ENCODE measurements at regions not wholly inside any gene's neighbourhood (a gene's known extent, or its start where the extent isn't known, plus 50 kb on each side); places are given as distances from the start of the nearest gene placed in this dataset.
"Not testable (repeated sequence)": the region's sequence is repeated elsewhere in the genome, so short reads cannot be mapped to it uniquely, and the experiment has no call there.

DNA sequence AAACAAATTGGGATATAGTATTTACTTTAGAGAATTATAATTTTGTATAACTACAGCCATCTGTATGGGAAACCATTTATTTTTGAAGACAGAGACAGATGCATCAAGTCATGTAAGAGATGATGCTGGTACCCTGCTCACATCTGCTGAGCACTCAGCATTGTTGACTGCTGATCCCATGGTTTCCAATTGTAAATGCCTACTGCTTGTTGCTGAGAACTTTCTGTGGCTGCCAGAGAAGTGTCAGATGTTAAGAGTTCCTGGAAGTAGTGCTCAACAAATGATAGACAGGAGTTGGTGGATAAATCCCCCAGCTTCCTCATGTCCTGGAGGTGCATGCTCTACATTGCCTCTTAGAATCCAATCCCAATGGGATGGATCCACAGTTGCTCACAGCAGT is 167.1 kb downstream of the OXSM start:
- DNase-seq = no peak

DNA sequence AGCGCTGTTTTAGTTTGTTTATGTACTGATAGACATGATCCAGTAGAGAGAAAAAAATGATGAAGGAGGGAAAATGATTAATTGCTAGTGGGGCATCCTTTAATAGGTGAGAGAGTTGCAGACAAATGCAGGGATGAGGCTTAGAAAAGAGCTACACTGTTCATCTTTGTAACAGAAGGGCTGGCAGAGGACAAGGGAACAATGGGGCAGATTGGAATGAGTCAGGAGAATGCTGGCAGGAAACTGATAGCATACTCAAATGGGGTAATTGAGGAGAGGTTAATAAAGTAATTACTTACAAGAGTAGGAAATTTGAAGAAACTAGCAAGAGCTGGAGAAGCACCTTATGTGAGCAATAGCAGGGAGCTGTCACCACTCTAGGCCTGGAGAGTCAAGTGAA is 170.9 kb downstream of the OXSM start:
- DNase-seq = no peak

DNA sequence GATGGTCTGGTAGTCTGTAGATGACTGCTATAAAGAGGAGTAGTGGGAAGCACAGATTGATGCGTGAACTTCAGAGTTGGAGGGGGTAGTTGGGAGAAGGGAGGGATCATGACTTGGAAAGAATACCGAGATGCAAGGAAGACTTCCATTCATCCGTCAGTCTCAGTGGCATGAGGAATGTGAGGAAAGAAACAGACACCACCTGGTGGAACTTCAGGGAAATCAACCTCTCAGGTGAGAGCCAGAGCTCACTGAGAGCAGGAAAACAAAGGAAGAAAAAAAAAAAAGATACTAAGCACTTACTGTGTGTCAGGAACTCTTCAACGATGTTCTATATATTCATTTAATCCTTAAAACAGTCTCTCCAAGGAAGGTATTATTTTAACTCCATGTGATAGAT is 172.4 kb downstream of the OXSM start:
- DNase-seq = no peak

DNA sequence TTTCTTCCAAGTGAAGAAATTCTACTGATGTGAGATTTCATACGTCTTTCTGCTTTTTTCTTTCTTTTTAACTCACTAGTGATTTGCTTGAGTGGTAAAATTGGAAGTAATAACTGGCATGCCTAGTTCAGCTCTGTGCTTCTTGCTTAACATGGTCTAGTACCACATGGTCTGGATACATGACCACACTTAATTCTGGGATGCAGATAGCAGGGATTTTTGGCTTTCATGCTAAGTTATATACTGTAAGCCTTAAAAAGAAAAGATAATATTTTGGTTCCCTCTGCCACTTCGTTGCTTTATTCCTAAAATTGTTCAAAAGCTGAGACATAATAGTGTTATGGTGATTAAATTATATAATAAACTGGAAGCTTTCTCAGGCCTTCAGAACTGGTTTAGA is 174.3 kb downstream of the OXSM start:
- no peak for DNase-seq

DNA sequence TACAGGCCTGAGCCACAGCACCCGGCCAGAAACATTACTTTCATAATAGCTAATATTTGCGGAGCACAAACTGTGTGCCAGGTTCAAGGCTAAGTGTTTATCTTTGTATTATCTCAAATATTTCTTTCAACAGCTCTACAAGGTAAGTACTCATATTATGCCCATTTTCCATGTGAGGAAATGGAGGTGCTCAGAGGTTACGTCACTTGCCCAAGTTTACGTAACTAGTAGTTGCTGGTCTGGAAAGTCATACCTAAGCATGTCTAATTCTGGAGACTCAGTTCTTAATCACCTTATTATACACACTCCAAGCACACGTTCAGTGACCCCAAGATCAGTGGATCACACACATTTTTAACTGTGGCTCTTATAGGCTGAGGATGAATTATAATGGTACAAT is 177.5 kb downstream of the OXSM start:
- no peak for DNase-seq

DNA sequence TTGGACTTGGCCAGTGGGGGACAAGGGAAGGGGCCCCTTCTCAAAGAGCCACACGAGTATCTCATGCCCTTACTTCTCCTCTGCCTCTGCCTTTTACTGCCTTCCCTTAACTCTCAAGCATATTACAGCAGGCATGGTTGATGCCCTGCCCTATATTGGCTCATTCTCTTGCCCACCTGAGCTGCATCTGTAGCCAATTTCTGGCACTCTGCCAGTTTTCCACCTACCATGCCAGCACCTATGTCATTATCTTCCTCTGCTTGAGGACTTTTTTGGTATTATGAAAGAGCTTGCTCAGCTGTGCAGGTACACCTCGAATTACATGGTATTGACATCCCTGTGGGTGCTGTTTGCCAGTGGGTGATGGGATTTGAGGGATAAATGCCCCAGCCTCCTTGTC is 181.8 kb downstream of the OXSM start:
- DNase-seq = no peak

DNA sequence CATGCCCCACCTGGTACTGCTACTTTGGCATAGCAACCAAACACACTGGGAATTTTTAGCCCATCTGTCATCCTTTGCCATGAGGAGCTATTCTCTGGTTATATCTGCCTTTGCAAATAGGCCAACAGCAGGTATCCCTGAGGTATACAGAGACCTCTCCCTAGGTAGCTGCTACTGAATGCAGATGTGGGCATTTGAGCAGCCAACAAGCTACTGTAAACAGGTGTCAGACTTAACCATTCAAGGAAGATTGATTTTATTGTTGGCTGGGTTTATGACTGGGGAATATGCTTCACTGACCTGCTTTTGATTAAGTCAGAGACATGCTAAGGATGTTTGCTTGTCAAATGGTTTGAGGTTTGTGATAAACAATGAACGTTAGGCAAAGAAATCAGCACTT is 183.2 kb downstream of the OXSM start:
- no peak for DNase-seq

DNA sequence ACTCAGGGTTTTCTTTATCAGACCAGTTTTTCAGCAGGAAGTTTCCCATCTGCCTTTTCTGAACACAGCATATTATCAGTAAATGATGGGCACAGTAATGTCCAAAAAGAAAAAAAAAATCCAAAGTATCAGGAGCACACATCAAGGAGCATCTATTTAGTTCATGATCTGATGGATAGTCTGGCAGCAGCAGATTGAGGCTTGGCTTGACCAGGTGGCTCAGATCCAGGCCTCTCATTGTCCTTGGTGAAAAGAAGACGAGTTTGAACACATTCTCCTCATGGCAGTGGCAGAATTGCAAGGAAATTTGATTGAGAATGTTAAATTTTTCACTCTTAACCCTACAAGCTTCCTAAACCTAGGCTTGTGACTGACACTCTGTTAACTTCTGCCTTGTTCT is 192.9 kb downstream of the OXSM start:
- no peak for DNase-seq

DNA sequence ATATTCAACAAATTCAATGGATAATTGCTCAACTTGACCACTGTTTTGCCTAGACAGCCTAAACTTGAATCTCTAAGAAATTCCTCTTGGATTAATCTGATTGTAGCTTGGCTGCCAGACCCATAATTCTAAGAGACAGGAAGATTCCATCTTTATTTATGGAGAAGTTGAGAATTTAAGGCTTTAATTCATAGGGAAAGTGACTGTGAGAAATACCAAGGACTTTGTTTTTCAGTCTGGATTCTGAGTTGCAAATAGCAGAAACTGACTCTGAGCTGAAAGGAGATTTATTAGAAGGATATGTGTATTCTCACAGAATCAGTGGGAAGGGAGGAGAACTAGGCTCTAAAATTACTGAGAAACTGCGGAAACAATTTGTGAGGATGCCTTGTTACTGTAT is 195.7 kb downstream of the OXSM start:
- no peak for DNase-seq

DNA sequence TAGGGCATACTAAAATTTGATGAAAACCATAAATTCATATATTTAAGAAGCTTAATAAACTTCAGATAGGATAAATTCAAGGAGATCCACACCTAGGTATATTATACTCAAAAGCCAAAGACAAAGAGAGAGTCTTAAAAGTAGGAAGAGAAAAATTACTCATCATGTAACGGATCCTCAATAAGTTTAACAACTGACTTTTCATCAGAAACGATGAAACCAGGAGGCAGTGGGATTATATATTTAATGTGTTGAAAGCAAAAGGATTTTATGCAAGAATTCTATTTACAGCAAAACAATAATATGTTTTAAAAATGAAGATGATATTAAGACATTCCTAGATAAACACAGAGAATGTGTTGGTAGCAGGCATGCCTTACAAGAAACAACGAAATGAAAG is 202.7 kb downstream of the OXSM start:
- no peak for DNase-seq

DNA sequence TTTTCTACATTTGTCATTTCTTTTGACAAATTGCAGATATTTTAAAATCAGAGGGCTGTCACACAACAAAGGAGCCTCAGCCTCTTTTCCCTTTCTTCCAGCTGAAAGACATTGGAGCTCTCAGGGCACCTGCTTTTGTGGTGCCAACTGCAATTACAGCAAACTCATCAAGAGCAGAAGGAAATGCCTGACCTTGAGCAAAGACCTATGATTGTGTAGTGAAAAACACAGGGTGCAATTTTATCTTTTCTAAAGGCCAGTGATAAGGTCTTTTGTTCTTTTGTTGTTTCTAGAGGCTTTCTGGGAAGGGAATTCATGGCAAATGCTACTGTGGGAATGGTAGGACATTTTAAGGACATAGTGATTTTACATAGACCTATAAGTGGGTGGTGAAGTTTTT is 214.3 kb downstream of the OXSM start:
- no peak for DNase-seq

DNA sequence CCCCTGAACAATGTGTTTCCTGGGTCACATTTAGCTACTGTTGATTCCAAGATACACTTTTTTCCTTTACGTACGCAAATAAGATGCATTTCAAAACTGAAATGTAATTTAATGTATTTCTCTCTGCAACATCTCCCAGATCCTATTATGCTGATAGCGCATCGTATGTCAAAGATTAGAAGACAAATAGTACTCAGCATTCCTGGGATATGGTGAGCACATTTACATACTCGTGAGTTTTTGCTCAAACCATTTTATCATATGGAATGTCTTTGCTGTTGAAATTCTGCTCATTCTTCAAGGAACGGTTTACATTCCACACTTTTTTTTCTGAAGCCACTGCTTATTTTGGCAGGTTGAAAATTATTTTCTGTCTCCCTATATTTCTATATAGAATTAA is 221.4 kb downstream of the OXSM start:
- DNase-seq = no peak

DNA sequence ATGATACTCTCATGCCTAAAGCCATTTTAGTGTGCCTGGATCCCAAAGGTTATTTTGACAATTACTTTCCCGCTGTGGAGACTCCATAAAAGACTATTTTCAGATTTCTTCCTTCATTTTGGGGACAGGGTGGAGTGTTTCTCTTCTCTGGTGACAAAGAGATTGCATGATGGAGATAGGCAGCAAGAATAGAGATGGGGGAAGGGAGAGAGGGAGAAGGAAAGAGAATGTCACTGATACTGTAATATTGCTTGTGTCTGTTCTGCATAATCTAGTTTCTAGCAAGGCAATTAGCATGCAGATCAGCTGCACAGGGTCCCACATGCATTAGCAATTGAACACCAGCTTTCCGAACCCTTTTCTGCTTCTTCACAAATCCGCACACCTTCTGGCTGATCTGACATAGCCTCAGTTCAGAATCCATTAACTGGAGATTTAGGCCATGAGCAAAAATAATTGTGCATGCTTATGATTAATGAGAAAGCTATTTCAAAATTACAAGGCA is 222.4 kb downstream of the OXSM start:
- DNase-seq = no peak

DNA sequence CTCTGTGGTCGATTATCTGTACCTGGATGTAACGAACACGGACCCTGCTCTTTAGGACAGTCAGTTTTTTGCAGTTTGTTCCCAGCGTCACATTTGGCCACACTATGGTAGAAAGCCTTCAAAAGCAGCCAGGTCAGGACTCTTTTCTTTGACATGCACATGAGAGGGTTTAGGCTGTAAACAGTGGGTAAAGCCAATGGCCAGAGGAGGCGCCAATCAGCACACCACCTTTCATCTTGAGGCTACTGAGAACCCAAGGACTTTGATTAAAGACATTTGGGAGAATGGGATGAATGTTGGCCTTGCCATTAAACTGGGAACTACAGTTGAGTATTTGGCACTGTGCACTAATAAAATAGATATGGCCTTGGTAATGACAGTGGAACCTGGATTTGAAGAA is 225.9 kb downstream of the OXSM start:
- DNase-seq = no peak

DNA sequence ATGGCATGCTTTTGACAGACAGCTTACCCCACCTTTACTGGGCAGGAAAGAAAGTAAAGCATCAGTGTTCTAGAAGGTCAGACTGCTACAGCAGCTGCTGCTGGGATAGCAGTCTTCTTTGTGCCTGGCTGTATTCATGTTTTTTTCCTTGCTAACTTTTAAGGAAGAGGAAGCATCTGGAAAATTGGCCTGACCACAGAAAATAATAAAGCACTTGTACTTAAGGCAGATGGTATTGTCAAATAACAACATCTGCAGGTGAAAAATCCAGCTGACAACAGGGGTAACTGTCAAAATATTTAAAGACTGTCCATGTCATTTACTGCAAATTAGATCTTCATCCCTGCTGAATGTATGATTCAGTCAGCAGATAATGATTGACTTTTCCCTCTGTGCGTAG is 229.0 kb downstream of the OXSM start:
- DNase-seq = no peak

DNA sequence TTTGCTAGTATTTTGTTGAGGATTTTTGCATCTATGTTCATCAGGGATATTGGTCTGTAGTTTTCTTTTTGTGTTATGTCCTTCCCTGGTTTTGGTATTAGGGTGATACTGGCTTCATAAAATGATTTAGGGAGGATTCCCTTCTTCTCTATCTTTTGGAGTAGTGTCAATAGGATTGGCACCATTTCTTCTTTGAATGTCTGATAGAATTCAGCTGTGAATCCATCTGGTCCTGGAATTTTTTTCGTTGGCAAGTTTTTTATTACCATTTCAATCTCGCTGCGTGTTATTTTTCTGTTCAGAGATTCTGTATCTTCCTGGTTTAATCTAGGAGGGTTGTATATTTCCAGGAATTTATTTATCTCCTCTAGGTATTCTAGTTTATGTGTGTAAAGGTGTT is 234.3 kb downstream of the OXSM start:
- not testable (repeated sequence) for DNase-seq

DNA sequence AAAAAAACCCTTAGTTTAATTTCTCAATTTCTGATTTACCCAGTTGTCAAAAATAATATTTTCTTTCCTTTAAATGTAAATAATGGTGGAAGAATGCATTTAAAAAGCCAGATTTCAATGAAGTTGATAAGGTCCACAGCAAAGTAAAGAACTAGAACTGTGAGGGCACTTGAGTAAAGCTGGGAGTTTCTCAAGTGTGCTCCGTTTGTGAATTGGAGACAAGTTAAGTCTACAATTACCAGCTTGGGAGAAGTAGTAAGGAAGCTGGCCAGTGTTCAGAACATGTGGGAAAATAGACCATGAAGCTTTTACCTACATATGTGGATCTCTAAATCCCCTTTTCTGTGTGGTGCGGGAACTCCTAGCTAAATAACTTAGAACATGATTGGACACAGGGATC is 239.4 kb downstream of the OXSM start:
- DNase-seq = no peak

DNA sequence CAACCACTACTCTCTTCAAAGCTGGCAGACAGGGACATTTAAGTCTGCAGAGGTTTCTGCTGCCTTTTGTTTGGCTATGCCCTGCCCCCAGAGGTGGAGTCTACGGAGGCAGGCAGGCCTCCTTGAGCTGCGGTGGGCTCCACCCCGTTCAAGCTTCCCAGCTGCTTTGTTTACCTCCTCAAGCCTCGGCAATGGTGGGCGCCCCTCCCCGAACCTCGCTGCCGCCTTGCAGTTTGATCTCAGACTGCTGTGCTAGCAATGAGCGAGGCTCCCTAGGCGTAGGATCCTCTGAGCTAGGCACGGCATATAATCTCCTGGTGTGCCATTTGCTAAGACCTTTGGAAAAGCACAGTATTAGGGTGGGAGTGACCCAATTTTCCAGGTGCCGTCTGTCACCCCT is 252.2 kb downstream of the OXSM start:
- DNase-seq = not testable (repeated sequence)

DNA sequence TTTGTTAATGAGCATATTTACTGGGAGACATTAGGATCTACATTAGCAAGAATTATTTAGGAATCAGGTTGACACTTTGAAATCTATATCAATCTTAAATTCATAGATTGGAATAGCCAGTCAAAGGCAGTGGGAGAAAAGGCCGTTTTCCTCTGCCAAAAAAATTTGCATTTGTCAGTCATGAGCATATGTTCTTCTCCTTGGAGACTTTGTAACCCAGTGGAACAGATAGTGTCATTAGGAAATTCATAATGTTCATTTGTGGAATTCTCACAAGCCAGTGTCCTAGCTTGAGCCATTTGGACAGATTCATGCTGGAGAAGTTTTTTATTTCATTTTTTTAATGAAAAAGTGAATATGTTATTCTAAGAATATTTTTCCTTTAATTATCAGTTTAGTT is 260.1 kb downstream of the OXSM start:
- no peak for DNase-seq

DNA sequence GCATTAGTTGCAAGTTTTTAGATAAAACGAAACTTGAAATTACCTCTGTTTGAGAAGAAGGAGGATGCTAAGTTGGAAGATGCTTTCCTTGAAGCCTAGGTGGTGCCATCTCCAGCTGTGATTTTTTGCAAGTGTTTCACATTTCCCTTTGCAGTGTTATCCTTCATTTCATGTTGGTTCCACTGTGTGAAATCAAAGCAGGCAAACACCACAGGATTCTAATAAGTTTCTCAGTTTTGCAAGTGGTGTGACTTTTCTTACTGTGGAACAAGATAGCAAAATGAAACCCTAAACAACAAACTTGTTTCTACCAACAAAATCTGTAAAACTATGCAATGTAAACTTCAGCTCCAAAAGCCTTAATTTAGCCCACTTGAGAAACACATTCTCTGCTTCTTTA is 260.9 kb downstream of the OXSM start:
- no peak for DNase-seq

DNA sequence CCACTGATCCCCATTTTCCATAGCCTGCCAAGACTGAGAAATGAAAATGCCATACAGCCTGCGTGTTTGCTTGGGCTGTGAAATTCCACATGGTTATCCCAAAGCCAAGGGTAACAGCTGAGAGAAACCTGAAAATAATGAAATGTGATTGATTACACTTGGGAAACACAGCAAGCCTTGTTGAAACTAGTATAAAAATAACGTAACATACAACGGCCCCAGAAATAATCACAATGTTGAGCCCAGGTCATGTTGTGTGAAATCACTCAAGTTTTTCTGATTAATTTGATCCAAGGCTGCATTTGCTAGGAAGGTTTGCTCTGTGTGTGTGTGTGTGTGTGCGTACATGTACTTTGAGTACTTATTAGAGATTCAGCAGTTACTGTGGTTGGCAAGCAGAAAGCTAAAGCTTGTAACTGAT is 269.0 kb downstream of the OXSM start:
- DNase-seq = no peak

DNA sequence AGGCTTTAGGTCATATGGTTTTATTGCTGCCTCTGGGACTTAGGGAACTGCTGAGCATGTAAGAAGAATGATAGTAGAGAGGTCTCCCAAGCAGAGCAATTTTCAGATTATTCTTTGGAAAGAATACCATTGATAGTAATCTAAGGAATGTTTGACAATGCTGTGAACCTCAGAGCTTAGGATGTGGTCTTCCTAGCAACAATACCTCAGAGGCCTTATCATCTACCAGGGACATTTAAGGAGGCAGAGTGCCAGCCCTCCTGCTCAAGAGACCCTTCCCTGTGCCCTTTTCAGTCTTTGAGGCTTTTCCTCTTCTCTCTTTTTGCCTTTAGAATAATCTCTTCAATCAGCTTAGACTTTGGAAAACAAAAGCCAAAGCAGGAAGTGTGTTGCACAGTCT is 272.1 kb downstream of the OXSM start:
- no peak for DNase-seq

DNA sequence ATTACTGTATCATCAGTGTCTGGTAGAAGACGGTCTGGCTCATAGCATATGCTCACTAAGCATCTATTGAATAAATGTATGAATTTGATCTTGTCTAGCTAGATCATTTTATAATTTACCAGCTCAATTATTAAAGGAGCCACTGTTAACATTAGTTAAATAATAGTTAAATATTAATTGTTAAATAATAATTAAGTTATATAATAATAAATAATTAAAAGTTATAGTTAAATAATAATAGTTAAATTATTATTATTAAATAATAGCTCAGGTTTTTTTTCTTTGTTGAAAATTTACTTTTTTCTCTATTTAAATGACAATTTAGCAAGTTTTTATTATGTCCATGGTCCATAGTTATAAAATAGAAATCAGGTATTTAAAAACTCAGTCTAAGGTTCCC is 274.4 kb downstream of the OXSM start:
- DNase-seq = no peak

DNA sequence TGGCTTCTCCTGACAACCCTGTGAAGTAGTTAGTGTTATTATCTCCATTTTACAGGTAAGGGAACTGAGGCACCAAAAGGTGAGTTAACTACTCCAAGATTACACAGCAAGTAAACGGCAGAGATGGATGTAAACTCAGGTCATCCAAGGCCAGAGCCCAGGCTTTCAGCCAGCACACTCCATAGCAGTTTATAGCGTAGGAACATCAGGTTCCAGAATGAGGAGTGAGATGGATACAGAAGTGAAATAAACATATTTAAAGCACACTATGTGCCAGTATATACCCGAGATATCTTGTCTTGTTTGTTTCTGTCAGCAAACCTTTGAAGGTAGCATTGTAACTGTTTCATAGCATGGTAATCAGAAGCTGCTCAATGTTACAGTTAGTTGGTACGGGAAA is 279.0 kb downstream of the OXSM start:
- DNase-seq = no peak

DNA sequence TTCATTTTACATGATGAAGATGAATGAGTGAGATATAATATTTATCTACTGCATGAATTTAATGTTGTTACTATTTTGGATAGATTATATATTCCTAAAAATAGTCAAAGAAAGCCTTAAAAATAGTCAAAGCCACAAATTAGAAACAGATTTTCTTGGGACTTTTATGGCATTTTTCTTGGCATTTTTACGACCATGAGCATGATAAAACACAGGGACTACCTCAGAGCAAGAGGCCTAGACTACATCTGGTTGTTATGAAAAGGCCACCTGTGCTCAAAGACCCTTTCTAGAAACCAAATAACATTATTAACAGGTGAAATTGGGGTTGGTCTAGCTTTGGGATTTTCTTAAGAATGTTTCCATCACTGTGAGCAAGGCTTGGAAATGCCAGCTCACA is 281.0 kb downstream of the OXSM start:
- no peak for DNase-seq

DNA sequence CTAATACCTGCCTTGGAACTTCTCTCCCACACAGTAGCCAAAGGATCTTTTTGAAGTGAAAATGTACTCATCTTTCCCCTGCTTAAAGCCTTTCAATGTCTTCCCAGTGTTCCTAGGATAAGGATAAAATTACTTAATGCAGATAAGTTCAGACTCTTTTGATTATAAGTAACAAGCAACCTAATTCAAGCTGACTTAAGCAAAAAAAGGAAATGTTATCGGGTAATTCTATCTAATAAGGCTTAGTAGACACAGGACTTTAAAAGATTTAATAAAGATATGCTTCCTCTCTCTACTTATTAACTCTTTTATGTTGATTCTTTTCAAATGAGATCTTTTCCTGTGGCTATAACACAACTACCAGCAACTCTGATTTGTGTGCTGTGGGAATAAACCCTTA is 284.2 kb downstream of the OXSM start:
- DNase-seq = no peak

Data from fibroblast of skin of right quadriceps (primary cell).